ENCODE measurements at regions not wholly inside any gene's neighbourhood (a gene's known extent, or its start where the extent isn't known, plus 50 kb on each side); places are given as distances from the start of the nearest gene placed in this dataset.

GRCh38 chr4:41438931-41439297 is 99.0 kb upstream of the LIMCH1 start:
- FAIRE-seq = no peak

GRCh38 chr4:41442810-41443209 is 95.1 kb upstream of the LIMCH1 start:
- no peak for FAIRE-seq

More at GRCh38 chr4:41438931-41439297, 99.0 kb upstream of the LIMCH1 start:
- Histone ChIP-seq H3K27me3 (ENCODE audit: control insufficient read depth in 3 of 3, insufficient read depth in 3 of 3, low read length in 3 of 3) (peaks cover 0 to 2% (median 2%) of the 10 kb centered on the region in 3 donors), H3K4me1 (ENCODE audit: control insufficient read depth in 3 of 3, insufficient read depth in 2 of 3, low read depth in 1 of 3, low read length in 2 of 3) (no peaks in the 10 kb centered on the region), H3K36me3 (ENCODE audit: control insufficient read depth in 3 of 3, insufficient read depth in 2 of 3, low read depth in 1 of 3, low read length in 3 of 3) (no peaks in the 10 kb centered on the region), H3K4me3 (ENCODE audit: low read depth in 1 of 3, low read length in 3 of 3) (no peak overlapping the region), H3K9me3 (ENCODE audit: control insufficient read depth in 2 of 2, insufficient read depth in 1 of 2, low read depth in 1 of 2, low read length in 1 of 2) (no peaks in the 10 kb centered on the region), H3K27ac (ENCODE audit: low read depth in 1 of 3, low read length in 2 of 3) (no peak overlapping the region)
- DNase-seq = no peak
- 96 to 100% (median 98%) methylated on average over 1 of the region's 1 CpG for WGBS, 3 donors

GRCh38 chr4:41443340-41444079 is 94.4 kb upstream of the LIMCH1 start:
- Histone ChIP-seq H3K9me3 (ENCODE audit: control insufficient read depth in 2 of 2, insufficient read depth in 1 of 2, low read depth in 1 of 2, low read length in 1 of 2) (no peaks in the 10 kb centered on the region), H3K27me3 (ENCODE audit: control insufficient read depth in 3 of 3, insufficient read depth in 3 of 3, low read length in 3 of 3) (no peaks in the 10 kb centered on the region), H3K27ac (ENCODE audit: low read depth in 1 of 3, low read length in 2 of 3) (no peak overlapping the region), H3K4me1 (ENCODE audit: control insufficient read depth in 3 of 3, insufficient read depth in 2 of 3, low read depth in 1 of 3, low read length in 2 of 3) (no peaks in the 10 kb centered on the region), H3K36me3 (ENCODE audit: control insufficient read depth in 3 of 3, insufficient read depth in 2 of 3, low read depth in 1 of 3, low read length in 3 of 3) (no peaks in the 10 kb centered on the region), H3K4me3 (ENCODE audit: low read depth in 1 of 3, low read length in 3 of 3) (no peak overlapping the region)
- DNase-seq = no peak
- no peak for FAIRE-seq
- WGBS, 3 donors = 40 to 49% (median 48%) methylated on average over 5 of the region's 5 CpGs

More at GRCh38 chr4:41442810-41443209, 95.1 kb upstream of the LIMCH1 start:
- no peaks in the 10 kb centered on the region for H3K36me3 ChIP-seq (ENCODE audit: control insufficient read depth in 3 of 3, insufficient read depth in 2 of 3, low read depth in 1 of 3, low read length in 3 of 3)
- H3K4me1 ChIP-seq (ENCODE audit: control insufficient read depth in 3 of 3, insufficient read depth in 2 of 3, low read depth in 1 of 3, low read length in 2 of 3) = no peaks in the 10 kb centered on the region
- H3K27me3 ChIP-seq (ENCODE audit: control insufficient read depth in 3 of 3, insufficient read depth in 3 of 3, low read length in 3 of 3) = no peaks in the 10 kb centered on the region
- DNase-seq = no peak
- no peak overlapping the region for H3K27ac ChIP-seq (ENCODE audit: low read depth in 1 of 3, low read length in 2 of 3)
- H3K9me3 ChIP-seq (ENCODE audit: control insufficient read depth in 2 of 2, insufficient read depth in 1 of 2, low read depth in 1 of 2, low read length in 1 of 2) = no peaks in the 10 kb centered on the region
- no peak overlapping the region for H3K4me3 ChIP-seq (ENCODE audit: low read depth in 1 of 3, low read length in 3 of 3)

- FAIRE-seq (no peak), DNase-seq (no peak)
- Histone ChIP-seq H3K27ac (ENCODE audit: low read depth in 1 of 3, low read length in 2 of 3) (no peak overlapping the region), H3K27me3 (ENCODE audit: control insufficient read depth in 3 of 3, insufficient read depth in 3 of 3, low read length in 3 of 3) (no peaks in the 10 kb centered on the region), H3K36me3 (ENCODE audit: control insufficient read depth in 3 of 3, insufficient read depth in 2 of 3, low read depth in 1 of 3, low read length in 3 of 3) (no peaks in the 10 kb centered on the region), H3K4me3 (ENCODE audit: low read depth in 1 of 3, low read length in 3 of 3) (no peak overlapping the region), H3K9me3 (ENCODE audit: control insufficient read depth in 2 of 2, insufficient read depth in 1 of 2, low read depth in 1 of 2, low read length in 1 of 2) (peaks cover 0 to 3% of the 10 kb centered on the region in 2 donors), H3K4me1 (ENCODE audit: control insufficient read depth in 3 of 3, insufficient read depth in 2 of 3, low read depth in 1 of 3, low read length in 2 of 3) (no peaks in the 10 kb centered on the region)
- 84 to 97% (median 92%) methylated on average over 1 of the region's 1 CpG for WGBS, 3 donors
Measured at GRCh38 chr4:41446391-41446790, 91.6 kb upstream of the LIMCH1 start.

GRCh38 chr4:41446981-41447725 is 90.8 kb upstream of the LIMCH1 start:
- DNase-seq (no peak), FAIRE-seq (no peak)
- Histone ChIP-seq H3K4me3 (ENCODE audit: low read depth in 1 of 3, low read length in 3 of 3) (no peak overlapping the region), H3K27me3 (ENCODE audit: control insufficient read depth in 3 of 3, insufficient read depth in 3 of 3, low read length in 3 of 3) (no peaks in the 10 kb centered on the region), H3K36me3 (ENCODE audit: control insufficient read depth in 3 of 3, insufficient read depth in 2 of 3, low read depth in 1 of 3, low read length in 3 of 3) (no peaks in the 10 kb centered on the region), H3K9me3 (ENCODE audit: control insufficient read depth in 2 of 2, insufficient read depth in 1 of 2, low read depth in 1 of 2, low read length in 1 of 2) (peaks cover 0 to 3% of the 10 kb centered on the region in 2 donors), H3K27ac (ENCODE audit: low read depth in 1 of 3, low read length in 2 of 3) (no peak overlapping the region), H3K4me1 (ENCODE audit: control insufficient read depth in 3 of 3, insufficient read depth in 2 of 3, low read depth in 1 of 3, low read length in 2 of 3) (no peaks in the 10 kb centered on the region)
- WGBS, 3 donors = 87 to 95% (median 92%) methylated on average over 11 of the region's 11 CpGs

GRCh38 chr4:41448934-41449333 is 89.0 kb upstream of the LIMCH1 start:
- WGBS, 3 donors = 62 to 69% (median 63%) methylated on average over 7 of the region's 7 CpGs
- Histone ChIP-seq H3K36me3 (ENCODE audit: control insufficient read depth in 3 of 3, insufficient read depth in 2 of 3, low read depth in 1 of 3, low read length in 3 of 3) (no peaks in the 10 kb centered on the region), H3K27ac (ENCODE audit: low read depth in 1 of 3, low read length in 2 of 3) (no peak overlapping the region), H3K9me3 (ENCODE audit: control insufficient read depth in 2 of 2, insufficient read depth in 1 of 2, low read depth in 1 of 2, low read length in 1 of 2) (peaks cover 0 to 3% of the 10 kb centered on the region in 2 donors), H3K4me1 (ENCODE audit: control insufficient read depth in 3 of 3, insufficient read depth in 2 of 3, low read depth in 1 of 3, low read length in 2 of 3) (no peaks in the 10 kb centered on the region), H3K27me3 (ENCODE audit: control insufficient read depth in 3 of 3, insufficient read depth in 3 of 3, low read length in 3 of 3) (no peaks in the 10 kb centered on the region), H3K4me3 (ENCODE audit: low read depth in 1 of 3, low read length in 3 of 3) (no peak overlapping the region)
- no peak for FAIRE-seq
- DNase-seq = no peak

- Histone ChIP-seq H3K4me1 (ENCODE audit: control insufficient read depth in 3 of 3, insufficient read depth in 2 of 3, low read depth in 1 of 3, low read length in 2 of 3) (no peaks in the 10 kb centered on the region), H3K9me3 (ENCODE audit: control insufficient read depth in 2 of 2, insufficient read depth in 1 of 2, low read depth in 1 of 2, low read length in 1 of 2) (peaks cover 0 to 3% of the 10 kb centered on the region in 2 donors), H3K27me3 (ENCODE audit: control insufficient read depth in 3 of 3, insufficient read depth in 3 of 3, low read length in 3 of 3) (peaks cover 0 to 3% (median 0%) of the 10 kb centered on the region in 3 donors), H3K4me3 (ENCODE audit: low read depth in 1 of 3, low read length in 3 of 3) (no peak overlapping the region), H3K27ac (ENCODE audit: low read depth in 1 of 3, low read length in 2 of 3) (no peak overlapping the region), H3K36me3 (ENCODE audit: control insufficient read depth in 3 of 3, insufficient read depth in 2 of 3, low read depth in 1 of 3, low read length in 3 of 3) (no peaks in the 10 kb centered on the region)
- FAIRE-seq (no peak), DNase-seq (no peak)
- 84 to 90% (median 84%) methylated on average over 3 of the region's 3 CpGs for WGBS, 3 donors
Measured at GRCh38 chr4:41451961-41452360, 86.0 kb upstream of the LIMCH1 start.

GRCh38 chr4:41452484-41453225 is 85.3 kb upstream of the LIMCH1 start:
- Histone ChIP-seq H3K36me3 (ENCODE audit: control insufficient read depth in 3 of 3, insufficient read depth in 2 of 3, low read depth in 1 of 3, low read length in 3 of 3) (no peaks in the 10 kb centered on the region), H3K4me3 (ENCODE audit: low read depth in 1 of 3, low read length in 3 of 3) (no peak overlapping the region), H3K27ac (ENCODE audit: low read depth in 1 of 3, low read length in 2 of 3) (no peak overlapping the region), H3K9me3 (ENCODE audit: control insufficient read depth in 2 of 2, insufficient read depth in 1 of 2, low read depth in 1 of 2, low read length in 1 of 2) (peaks cover 0 to 3% of the 10 kb centered on the region in 2 donors), H3K27me3 (ENCODE audit: control insufficient read depth in 3 of 3, insufficient read depth in 3 of 3, low read length in 3 of 3) (peaks cover 0 to 3% (median 0%) of the 10 kb centered on the region in 3 donors), H3K4me1 (ENCODE audit: control insufficient read depth in 3 of 3, insufficient read depth in 2 of 3, low read depth in 1 of 3, low read length in 2 of 3) (no peaks in the 10 kb centered on the region)
- no peak for DNase-seq
- FAIRE-seq = no peak
- WGBS, 3 donors = 67 to 82% (median 76%) methylated on average over 6 of the region's 6 CpGs
